ENCODE measurements at regions not wholly inside any gene's neighbourhood (a gene's known extent, or its start where the extent isn't known, plus 50 kb on each side); places are given as distances from the start of the nearest gene placed in this dataset.
A peak's percentile ranks its signal among the peaks of the same experiment; 100 is the strongest.

- no peaks in the 10 kb centered on the region for H3K36me3 ChIP-seq
- H3K27me3 ChIP-seq (ENCODE audit: low read depth): no peaks in the 10 kb centered on the region
- H3K27ac ChIP-seq (replicated peaks): no peak overlapping the region
- no peak overlapping the region for H3K4me3 ChIP-seq
- DNase-seq: no peak
- TF ChIP-seq, protein P1, sequence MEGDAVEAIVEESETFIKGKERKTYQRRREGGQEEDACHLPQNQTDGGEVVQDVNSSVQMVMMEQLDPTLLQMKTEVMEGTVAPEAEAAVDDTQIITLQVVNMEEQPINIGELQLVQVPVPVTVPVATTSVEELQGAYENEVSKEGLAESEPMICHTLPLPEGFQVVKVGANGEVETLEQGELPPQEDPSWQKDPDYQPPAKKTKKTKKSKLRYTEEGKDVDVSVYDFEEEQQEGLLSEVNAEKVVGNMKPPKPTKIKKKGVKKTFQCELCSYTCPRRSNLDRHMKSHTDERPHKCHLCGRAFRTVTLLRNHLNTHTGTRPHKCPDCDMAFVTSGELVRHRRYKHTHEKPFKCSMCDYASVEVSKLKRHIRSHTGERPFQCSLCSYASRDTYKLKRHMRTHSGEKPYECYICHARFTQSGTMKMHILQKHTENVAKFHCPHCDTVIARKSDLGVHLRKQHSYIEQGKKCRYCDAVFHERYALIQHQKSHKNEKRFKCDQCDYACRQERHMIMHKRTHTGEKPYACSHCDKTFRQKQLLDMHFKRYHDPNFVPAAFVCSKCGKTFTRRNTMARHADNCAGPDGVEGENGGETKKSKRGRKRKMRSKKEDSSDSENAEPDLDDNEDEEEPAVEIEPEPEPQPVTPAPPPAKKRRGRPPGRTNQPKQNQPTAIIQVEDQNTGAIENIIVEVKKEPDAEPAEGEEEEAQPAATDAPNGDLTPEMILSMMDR (IDR thresholded peaks at IDR 0.05; ENCODE audit: borderline replicate concordance): no peak
- intact Hi-C loops (cut with micrococcal nuclease): no loop called here
- H3K4me1 ChIP-seq: peaks cover 4% of the 10 kb centered on the region
- no peaks in the 10 kb centered on the region for H3K9me3 ChIP-seq (replicated peaks)
Observed at GRCh38 chr15:47383801-47384200, 333.5 kb upstream of the SEMA6D start.

- Histone ChIP-seq H3K4me3 (no peak overlapping the region), H3K4me1 (peaks cover 4% of the 10 kb centered on the region), H3K36me3 (no peaks in the 10 kb centered on the region), H3K9me3 (replicated peaks) (no peaks in the 10 kb centered on the region), H3K27me3 (ENCODE audit: low read depth) (no peaks in the 10 kb centered on the region), H3K27ac (replicated peaks) (no peak overlapping the region)
- peak; percentile 22 for DNase-seq
- intact Hi-C loops (cut with micrococcal nuclease): no loop called here
- TF ChIP-seq, protein P1 (IDR thresholded peaks at IDR 0.05; ENCODE audit: borderline replicate concordance): no peak
Observed at GRCh38 chr15:47384341-47384740, 333.0 kb upstream of the SEMA6D start.

GRCh38 chr15:47384776-47385175 is 332.5 kb upstream of the SEMA6D start:
- intact Hi-C loops (cut with micrococcal nuclease): no loop called here
- peaks cover 4% of the 10 kb centered on the region for H3K4me1 ChIP-seq
- H3K4me3 ChIP-seq: no peak overlapping the region
- TF ChIP-seq, protein P1 (IDR thresholded peaks at IDR 0.05; ENCODE audit: borderline replicate concordance): no peak
- H3K27me3 ChIP-seq (ENCODE audit: low read depth): no peaks in the 10 kb centered on the region
- DNase-seq: no peak
- no peaks in the 10 kb centered on the region for H3K9me3 ChIP-seq (replicated peaks)
- H3K27ac ChIP-seq (replicated peaks): no peak overlapping the region
- no peaks in the 10 kb centered on the region for H3K36me3 ChIP-seq

DNA sequence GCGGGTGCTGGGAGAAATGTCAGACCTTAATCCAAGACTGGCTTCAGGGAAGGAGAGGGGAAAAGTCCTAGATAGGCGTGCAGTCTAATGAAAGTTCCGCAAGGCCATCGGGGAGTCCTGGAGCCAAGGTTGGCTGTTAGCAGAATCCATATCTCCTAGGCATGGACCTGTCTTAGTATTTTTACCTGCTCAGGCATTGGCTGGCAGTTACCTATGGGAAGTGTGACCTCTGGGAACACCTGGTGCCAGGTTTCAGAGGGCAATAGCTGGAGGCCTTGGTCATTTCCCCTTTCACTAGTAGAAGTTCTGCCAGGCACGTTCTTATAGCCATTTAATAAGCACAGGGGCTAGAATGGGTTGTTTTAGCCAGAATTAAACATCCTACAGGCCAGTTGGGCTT is 330.8 kb upstream of the SEMA6D start:
- H3K4me1 ChIP-seq: peaks cover 4% of the 10 kb centered on the region
- no peaks in the 10 kb centered on the region for H3K27me3 ChIP-seq (ENCODE audit: low read depth)
- intact Hi-C loops (cut with micrococcal nuclease): no loop called here
- no peak overlapping the region for H3K27ac ChIP-seq (replicated peaks)
- no peak overlapping the region for H3K4me3 ChIP-seq
- no peak for DNase-seq
- no peaks in the 10 kb centered on the region for H3K36me3 ChIP-seq
- TF ChIP-seq, protein P1 (IDR thresholded peaks at IDR 0.05; ENCODE audit: borderline replicate concordance): no peak
- no peaks in the 10 kb centered on the region for H3K9me3 ChIP-seq (replicated peaks)

- TF ChIP-seq, protein P1 (IDR thresholded peaks at IDR 0.05; ENCODE audit: borderline replicate concordance): no peak
- no peaks in the 10 kb centered on the region for H3K36me3 ChIP-seq
- H3K27ac ChIP-seq (replicated peaks): no peak overlapping the region
- no peaks in the 10 kb centered on the region for H3K27me3 ChIP-seq (ENCODE audit: low read depth)
- DNase-seq: no peak
- intact Hi-C loops (cut with micrococcal nuclease): no loop called here
- no peak overlapping the region for H3K4me3 ChIP-seq
- H3K9me3 ChIP-seq (replicated peaks): no peaks in the 10 kb centered on the region
- H3K4me1 ChIP-seq: peaks cover 4% of the 10 kb centered on the region
Observed at GRCh38 chr15:47388299-47388698, 329.0 kb upstream of the SEMA6D start.
